Lower lobe of right lung (tissue), 2 donors: ENCODE measurements at regions not wholly inside any gene's neighbourhood (a gene's known extent, or its start where the extent isn't known, plus 50 kb on each side); places are given as distances from the start of the nearest gene placed in this dataset.
"Not testable (repeated sequence)": the region's sequence is repeated elsewhere in the genome, so short reads cannot be mapped to it uniquely, and the experiment has no call there.

ENCODE experiments used
- ATAC-seq, 2 donors: fragments of 200-7000 bp; cut with Tn5 transposase; one replicate each; pipeline ENCODE4 v1.9.1; 2020 to 2022; ENCODE audit warnings: mild to moderate bottlenecking in 2 of 2, moderate library complexity in 2 of 2
- DNase-seq: peaks from one replicate; pipeline ENCODE4 v3.0.0-alpha.2; 2020
- H3K27ac ChIP-seq: fragments of 200-600 bp; one replicate; pipeline ENCODE4 v1.8.0; 2022
- H3K27me3 ChIP-seq: fragments of 200-600 bp; one replicate; pipeline ENCODE4 v1.8.0; 2022; ENCODE audit warnings: low read depth
- H3K36me3 ChIP-seq: fragments of 200-600 bp; one replicate; pipeline ENCODE4 v1.8.0; 2022; ENCODE audit warnings: mild to moderate bottlenecking
- H3K4me1 ChIP-seq: fragments of 200-600 bp; one replicate; pipeline ENCODE4 v1.8.0; 2022
- H3K4me3 ChIP-seq: fragments of 200-600 bp; one replicate; pipeline ENCODE4 v1.8.0; 2022; ENCODE audit warnings: mild to moderate bottlenecking
- H3K9me3 ChIP-seq: fragments of 200-600 bp; one replicate; pipeline ENCODE4 v1.8.0; 2022
- intact Hi-C: fragments of 100-400 bp; cut with DNase I; formaldehyde crosslinking; loops from one replicate; pipeline ENCODE4 v1.11.0; 2022
- TF ChIP-seq, protein P1 (sequence below): fragments of 200-600 bp; IDR thresholded peaks from one replicate; pipeline ENCODE4 v1.8.0; 2022; ENCODE audit warnings: antibody characterized with exemption, mild to moderate bottlenecking
- donor health status: DM: no; HTN: yes; CAD: no; lungs with severe emphysema.

DNA sequence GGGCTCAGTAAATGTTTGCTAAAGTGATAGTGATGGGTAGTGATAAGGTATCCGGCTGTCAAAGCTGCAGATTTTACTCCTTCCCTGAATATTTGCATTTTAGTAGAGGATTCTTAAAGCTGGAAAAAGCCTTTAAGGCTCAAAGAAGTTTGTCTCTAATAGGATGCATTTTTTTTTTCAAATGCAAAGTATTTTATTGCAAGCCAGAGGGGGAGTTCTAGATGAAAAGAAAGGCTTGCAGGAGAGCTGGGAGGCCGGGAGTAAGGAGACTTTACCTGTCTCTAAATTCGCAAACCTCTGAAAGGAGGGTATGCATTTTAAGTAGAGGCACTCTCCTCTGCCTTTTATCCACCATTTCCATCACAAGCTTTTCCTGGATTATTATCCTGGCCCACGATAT lies 100.7 kb upstream of the FNDC3A start:
- DNase-seq (no peak), ATAC-seq (no peak)
- no peaks in the 10 kb centered on the region for H3K4me1 ChIP-seq
- H3K27me3 ChIP-seq: peaks cover 4% of the 10 kb centered on the region
- no peaks in the 10 kb centered on the region for H3K36me3 ChIP-seq
- H3K9me3 ChIP-seq: no peaks in the 10 kb centered on the region
- TF ChIP-seq, protein P1, sequence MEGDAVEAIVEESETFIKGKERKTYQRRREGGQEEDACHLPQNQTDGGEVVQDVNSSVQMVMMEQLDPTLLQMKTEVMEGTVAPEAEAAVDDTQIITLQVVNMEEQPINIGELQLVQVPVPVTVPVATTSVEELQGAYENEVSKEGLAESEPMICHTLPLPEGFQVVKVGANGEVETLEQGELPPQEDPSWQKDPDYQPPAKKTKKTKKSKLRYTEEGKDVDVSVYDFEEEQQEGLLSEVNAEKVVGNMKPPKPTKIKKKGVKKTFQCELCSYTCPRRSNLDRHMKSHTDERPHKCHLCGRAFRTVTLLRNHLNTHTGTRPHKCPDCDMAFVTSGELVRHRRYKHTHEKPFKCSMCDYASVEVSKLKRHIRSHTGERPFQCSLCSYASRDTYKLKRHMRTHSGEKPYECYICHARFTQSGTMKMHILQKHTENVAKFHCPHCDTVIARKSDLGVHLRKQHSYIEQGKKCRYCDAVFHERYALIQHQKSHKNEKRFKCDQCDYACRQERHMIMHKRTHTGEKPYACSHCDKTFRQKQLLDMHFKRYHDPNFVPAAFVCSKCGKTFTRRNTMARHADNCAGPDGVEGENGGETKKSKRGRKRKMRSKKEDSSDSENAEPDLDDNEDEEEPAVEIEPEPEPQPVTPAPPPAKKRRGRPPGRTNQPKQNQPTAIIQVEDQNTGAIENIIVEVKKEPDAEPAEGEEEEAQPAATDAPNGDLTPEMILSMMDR: no peak
- no peak overlapping the region for H3K4me3 ChIP-seq
- intact Hi-C loops: no loop called here
- H3K27ac ChIP-seq: no peak overlapping the region

DNA sequence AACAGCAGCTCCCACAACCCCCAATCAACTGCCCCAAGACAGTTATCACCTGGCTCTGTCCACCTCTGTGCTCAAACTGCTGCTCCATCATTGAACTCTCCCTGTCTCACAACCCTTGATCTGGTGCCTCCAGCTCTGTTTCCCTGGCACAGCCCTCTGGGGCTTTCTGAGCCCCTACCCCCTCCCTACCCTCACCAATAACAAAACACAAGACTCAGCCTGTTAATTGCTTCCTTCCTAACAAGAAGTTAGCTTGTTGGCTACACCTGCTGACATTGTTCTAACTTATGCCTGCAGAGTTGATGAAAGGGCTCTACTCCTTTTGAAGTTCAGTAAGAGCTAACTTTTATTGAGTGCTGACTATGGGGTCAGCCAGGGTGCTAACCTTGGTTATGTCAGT lies 99.4 kb upstream of the FNDC3A start:
- Histone ChIP-seq H3K27me3 (peaks cover 4% of the 10 kb centered on the region), H3K36me3 (no peaks in the 10 kb centered on the region), H3K9me3 (no peaks in the 10 kb centered on the region), H3K4me3 (no peak overlapping the region), H3K4me1 (no peaks in the 10 kb centered on the region), H3K27ac (no peak overlapping the region)
- no peak for DNase-seq
- ATAC-seq: no peak
- intact Hi-C loops: no loop called here
- TF ChIP-seq, protein P1: no peak

DNA sequence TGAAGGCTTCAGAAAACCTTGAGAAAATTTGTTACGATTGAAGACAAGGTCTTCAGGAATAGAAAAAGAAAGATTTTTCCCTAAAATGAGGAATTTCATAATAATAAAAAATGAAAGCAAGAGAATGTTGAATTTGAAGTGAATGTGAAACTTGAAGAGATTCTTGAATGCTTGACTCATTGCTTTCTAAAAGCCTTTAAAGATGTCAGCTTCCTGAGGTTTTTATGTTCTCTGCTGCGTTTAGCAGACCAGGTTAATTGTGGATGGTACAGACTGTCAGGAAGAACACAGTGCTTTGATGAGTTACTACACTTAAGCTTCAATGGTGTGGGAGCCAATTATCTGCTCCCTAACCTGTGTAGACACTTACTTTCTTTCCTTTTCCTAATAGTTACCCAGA lies 96.3 kb upstream of the FNDC3A start:
- TF ChIP-seq, protein P1: no peak
- H3K9me3 ChIP-seq: no peaks in the 10 kb centered on the region
- intact Hi-C loops: no loop called here
- H3K4me3 ChIP-seq: no peak overlapping the region
- no peak for DNase-seq
- no peaks in the 10 kb centered on the region for H3K27me3 ChIP-seq
- no peak overlapping the region for H3K27ac ChIP-seq
- H3K36me3 ChIP-seq: no peaks in the 10 kb centered on the region
- no peaks in the 10 kb centered on the region for H3K4me1 ChIP-seq
- no peak for ATAC-seq

DNA sequence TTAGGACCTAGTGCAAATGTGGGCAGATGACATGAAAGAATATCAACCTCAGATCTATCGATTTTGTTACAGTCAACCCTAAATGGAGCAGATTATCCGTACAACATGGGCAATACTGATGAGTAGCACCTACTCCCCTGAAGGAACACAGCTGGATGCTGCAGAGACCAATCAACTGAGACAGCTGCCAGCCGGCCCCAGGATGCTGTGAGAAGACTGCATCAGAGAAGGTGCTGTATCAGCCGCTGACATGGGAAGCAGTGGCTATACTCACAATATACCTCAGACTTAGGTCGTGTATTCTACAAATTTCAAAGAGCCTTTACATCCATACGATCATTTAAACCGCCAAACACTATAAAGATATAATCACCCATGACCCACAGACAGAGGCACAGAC lies 95.9 kb upstream of the FNDC3A start:
- intact Hi-C loops: no loop called here
- no peaks in the 10 kb centered on the region for H3K9me3 ChIP-seq
- H3K27me3 ChIP-seq: no peaks in the 10 kb centered on the region
- H3K4me1 ChIP-seq: no peaks in the 10 kb centered on the region
- no peak overlapping the region for H3K27ac ChIP-seq
- H3K4me3 ChIP-seq: no peak overlapping the region
- DNase-seq (no peak), ATAC-seq (no peak)
- TF ChIP-seq, protein P1: no peak
- H3K36me3 ChIP-seq: no peaks in the 10 kb centered on the region

DNA sequence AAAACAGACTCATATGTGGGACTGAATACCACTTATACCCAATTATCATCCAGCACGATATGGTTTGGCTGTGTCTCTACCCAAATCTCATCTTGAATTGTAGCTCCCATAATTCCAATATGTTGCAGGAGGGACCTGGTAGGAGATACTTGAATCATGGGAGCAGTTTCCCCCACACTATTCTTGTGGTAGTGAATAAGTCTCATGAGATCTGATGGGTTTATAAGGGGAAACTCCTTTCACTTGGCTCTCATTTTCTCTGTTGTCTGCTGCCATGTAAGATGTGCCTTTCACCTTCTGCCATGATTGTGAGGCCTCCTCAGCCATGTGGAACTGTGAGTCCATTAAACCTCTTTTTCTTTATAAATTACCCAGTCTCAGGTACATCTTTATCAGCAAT lies 91.9 kb upstream of the FNDC3A start:
- DNase-seq, H3K27me3 ChIP-seq, H3K36me3 ChIP-seq, intact Hi-C loops, ATAC-seq, H3K4me1 ChIP-seq, H3K4me3 ChIP-seq, H3K27ac ChIP-seq, H3K9me3 ChIP-seq: not testable (repeated sequence)

DNA sequence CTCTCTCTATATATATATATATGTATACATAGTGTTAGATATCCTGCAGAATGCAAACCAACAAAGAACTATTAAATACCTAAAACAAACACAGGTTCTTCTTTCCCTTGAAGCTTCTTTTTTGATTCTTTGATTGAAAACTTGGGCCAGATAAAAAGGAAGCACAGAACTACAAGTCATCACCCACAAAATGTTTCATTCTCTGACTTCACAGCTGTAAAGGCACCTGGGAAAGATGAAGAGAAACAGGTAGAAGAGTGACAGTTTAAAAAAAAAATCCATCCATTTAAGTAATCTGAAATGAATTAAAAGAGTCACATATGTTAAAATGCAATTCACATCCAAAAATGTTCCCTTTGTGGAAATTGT lies 90.7 kb upstream of the FNDC3A start:
- Histone ChIP-seq H3K27me3 (no peaks in the 10 kb centered on the region), H3K36me3 (no peaks in the 10 kb centered on the region), H3K4me3 (no peak overlapping the region), H3K9me3 (no peaks in the 10 kb centered on the region), H3K4me1 (no peaks in the 10 kb centered on the region), H3K27ac (no peak overlapping the region)
- ATAC-seq (no peak), DNase-seq (no peak)
- TF ChIP-seq, protein P1: no peak
- intact Hi-C loops: no loop called here
